ENCODE measurements at regions not wholly inside any gene's neighbourhood (a gene's known extent, or its start where the extent isn't known, plus 50 kb on each side); places are given as distances from the start of the nearest gene placed in this dataset.

DNA sequence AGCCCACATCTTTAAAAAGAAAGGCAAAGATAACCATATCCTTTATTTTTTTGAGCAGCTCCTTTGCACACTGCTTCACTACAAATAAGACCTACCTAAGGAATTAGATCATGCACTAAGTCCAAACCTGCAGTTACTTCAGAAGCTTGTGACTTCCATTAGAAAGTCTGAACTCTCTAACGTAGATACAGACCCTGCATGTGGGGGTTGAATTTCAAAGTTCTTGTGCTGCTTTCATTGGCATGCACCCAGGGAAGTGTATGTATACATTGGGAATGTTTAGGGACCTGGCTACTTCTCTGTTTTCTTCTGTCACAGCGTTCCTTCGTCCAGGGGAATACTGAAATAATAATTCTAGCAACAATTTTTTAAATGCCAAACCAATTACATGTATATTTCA lies 185.2 kb upstream of the IL12A start:
- Histone ChIP-seq H3K9ac (ENCODE audit: low read depth in 1 of 3, low read length in 3 of 3) (no peak overlapping the region), H3K27ac (ENCODE audit: low read depth, low read length) (no peak overlapping the region), H3K4me1 (ENCODE audit: control insufficient read depth in 3 of 3, insufficient read depth in 3 of 3, low read length in 3 of 3) (peaks cover 2 to 11% (median 3%) of the 10 kb centered on the region in 3 donors), H3K9me3 (ENCODE audit: control insufficient read depth in 3 of 3, low read length in 3 of 3) (no peaks in the 10 kb centered on the region), H3K27me3 (ENCODE audit: control insufficient read depth in 3 of 3, insufficient read depth in 3 of 3, low read length in 3 of 3) (no peaks in the 10 kb centered on the region), H3K36me3 (ENCODE audit: control insufficient read depth in 3 of 3, insufficient read depth in 3 of 3, low read length in 3 of 3) (no peaks in the 10 kb centered on the region), H3K4me3 (ENCODE audit: low read length in 3 of 3) (no peak overlapping the region)

DNA sequence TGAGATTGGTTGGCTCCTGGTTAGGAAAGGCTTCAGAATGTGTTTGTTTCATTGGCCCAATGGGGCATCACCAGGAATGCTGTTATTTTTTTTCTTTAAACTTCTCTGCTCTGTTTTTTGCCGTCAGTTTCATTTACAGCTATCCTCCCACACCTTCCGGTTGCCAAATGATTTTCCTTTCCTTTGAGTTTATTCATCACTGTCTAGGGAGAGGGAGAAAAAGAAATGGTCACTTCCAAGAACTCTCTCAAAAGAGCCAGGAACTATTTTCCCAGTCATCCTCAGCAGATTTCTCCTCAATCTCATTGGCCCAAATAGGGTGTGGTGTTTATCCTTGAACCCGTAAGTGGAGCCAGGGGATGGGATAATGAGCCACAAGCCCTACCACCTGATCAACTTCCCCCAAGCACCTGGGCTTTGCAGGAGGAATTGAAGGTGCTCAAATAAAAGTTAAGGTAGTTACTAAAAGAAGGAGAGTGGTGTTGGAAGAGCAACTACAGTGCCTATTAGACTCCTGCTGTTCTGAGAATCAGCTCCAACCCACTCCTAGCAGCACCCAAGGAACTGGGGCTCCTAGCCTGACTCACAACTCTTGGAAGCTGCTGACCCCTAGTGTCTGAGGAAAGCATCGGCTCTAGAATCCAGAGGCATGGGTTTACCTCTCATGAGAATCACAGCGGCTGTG lies 183.8 kb upstream of the IL12A start:
- Histone ChIP-seq H3K4me1 (ENCODE audit: control insufficient read depth in 3 of 3, insufficient read depth in 3 of 3, low read length in 3 of 3) (peaks cover 2 to 11% (median 3%) of the 10 kb centered on the region in 3 donors), H3K9ac (ENCODE audit: low read depth in 1 of 3, low read length in 3 of 3) (no peak overlapping the region), H3K9me3 (ENCODE audit: control insufficient read depth in 3 of 3, low read length in 3 of 3) (no peaks in the 10 kb centered on the region), H3K4me3 (ENCODE audit: low read length in 3 of 3) (no peak overlapping the region), H3K27me3 (ENCODE audit: control insufficient read depth in 3 of 3, insufficient read depth in 3 of 3, low read length in 3 of 3) (no peaks in the 10 kb centered on the region), H3K36me3 (ENCODE audit: control insufficient read depth in 3 of 3, insufficient read depth in 3 of 3, low read length in 3 of 3) (no peaks in the 10 kb centered on the region), H3K27ac (ENCODE audit: low read depth, low read length) (peak overlapping the region; percentile 27)

DNA sequence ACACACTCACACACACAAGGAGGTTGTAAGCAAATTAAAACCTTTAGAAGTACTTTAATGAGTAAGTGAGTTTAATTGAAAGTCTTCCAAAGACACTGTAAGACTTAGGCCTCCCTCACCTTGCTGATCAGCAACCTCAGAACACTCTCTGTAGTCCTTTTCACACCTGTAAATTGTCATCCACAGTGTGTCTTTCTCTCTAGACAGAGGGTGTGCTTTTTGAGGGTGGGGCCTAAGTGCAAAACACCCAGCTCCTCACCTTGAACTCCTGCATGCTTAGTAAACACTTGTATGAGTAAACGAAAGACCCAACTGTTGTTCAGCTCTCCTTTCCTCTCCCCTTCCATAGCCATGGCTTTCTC lies 183.2 kb upstream of the IL12A start:
- Histone ChIP-seq H3K9ac (ENCODE audit: low read depth in 1 of 3, low read length in 3 of 3) (no peak overlapping the region), H3K27ac (ENCODE audit: low read depth, low read length) (no peak overlapping the region), H3K4me3 (ENCODE audit: low read length in 3 of 3) (no peak overlapping the region), H3K4me1 (ENCODE audit: control insufficient read depth in 3 of 3, insufficient read depth in 3 of 3, low read length in 3 of 3) (peaks cover 2 to 11% (median 3%) of the 10 kb centered on the region in 3 donors), H3K9me3 (ENCODE audit: control insufficient read depth in 3 of 3, low read length in 3 of 3) (no peaks in the 10 kb centered on the region), H3K36me3 (ENCODE audit: control insufficient read depth in 3 of 3, insufficient read depth in 3 of 3, low read length in 3 of 3) (no peaks in the 10 kb centered on the region), H3K27me3 (ENCODE audit: control insufficient read depth in 3 of 3, insufficient read depth in 3 of 3, low read length in 3 of 3) (no peaks in the 10 kb centered on the region)

DNA sequence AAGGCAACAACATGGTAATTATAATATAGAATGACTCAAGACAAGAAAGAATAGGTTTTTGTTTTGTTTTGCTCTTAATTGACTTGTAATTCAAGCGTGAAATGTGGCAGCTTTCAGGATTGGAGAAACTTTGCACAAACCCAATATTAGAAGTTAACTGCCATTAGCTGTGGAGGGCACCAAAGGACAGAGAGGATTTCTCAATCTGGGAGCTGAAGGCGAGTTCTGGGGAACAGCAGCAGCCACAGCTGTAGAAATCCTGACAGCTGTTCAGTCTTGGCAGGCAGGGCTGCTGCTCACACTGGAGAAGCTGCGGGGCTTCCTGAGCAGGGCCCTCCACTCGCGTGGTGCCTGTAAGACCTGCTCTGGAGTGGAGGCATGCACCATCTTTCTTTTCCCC lies 182.2 kb upstream of the IL12A start:
- Histone ChIP-seq H3K9me3 (ENCODE audit: control insufficient read depth in 3 of 3, low read length in 3 of 3) (no peaks in the 10 kb centered on the region), H3K27me3 (ENCODE audit: control insufficient read depth in 3 of 3, insufficient read depth in 3 of 3, low read length in 3 of 3) (no peaks in the 10 kb centered on the region), H3K36me3 (ENCODE audit: control insufficient read depth in 3 of 3, insufficient read depth in 3 of 3, low read length in 3 of 3) (no peaks in the 10 kb centered on the region), H3K4me3 (ENCODE audit: low read length in 3 of 3) (no peak overlapping the region), H3K9ac (ENCODE audit: low read depth in 1 of 3, low read length in 3 of 3) (no peak overlapping the region), H3K27ac (ENCODE audit: low read depth, low read length) (no peak overlapping the region), H3K4me1 (ENCODE audit: control insufficient read depth in 3 of 3, insufficient read depth in 3 of 3, low read length in 3 of 3) (peaks cover 2 to 11% (median 3%) of the 10 kb centered on the region in 3 donors)

DNA sequence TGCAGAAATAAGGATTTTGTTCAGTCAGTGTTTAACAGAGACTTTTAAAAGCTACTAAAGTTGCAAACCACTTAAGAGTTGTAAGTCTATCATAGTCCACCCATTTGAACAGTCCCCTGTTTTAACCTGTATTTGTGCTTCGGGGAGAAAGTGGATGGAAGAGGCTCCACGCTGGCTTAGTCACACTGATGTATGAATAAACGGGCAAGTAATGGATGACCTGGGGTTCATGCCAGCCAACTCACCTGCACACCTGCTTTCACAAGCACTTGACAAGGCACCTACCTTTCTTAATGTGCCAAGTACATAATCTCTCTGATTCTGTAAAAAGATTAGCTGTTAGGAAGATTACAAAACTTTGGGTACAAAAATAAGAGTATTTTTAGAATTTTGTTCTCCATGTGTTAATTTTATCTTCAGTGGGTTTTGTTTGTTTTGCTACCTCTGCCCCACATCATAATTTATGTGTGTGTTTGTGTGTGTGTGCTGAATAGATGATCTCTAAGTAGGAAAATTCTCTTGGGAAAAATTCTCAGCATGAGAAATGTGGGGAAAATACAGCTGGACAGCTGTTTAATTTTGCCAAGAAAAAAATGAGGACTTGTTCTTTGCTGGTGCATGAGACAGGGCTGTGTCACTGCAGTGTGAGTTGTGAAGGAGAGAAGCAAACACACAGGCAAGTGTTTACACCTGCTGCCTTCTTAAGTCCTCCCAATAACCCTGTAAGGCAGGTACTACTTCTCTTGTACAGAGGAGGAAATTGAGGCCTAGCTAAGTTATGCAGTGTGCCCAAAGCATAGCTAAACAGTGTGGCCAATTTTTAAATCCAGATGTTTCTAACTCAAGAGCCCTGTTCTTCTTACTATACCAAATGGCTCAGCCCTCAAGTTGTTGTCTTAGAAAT lies 181.2 kb upstream of the IL12A start:
- no peak overlapping the region for H3K4me3 ChIP-seq (ENCODE audit: low read length in 3 of 3)
- no peaks in the 10 kb centered on the region for H3K36me3 ChIP-seq (ENCODE audit: control insufficient read depth in 3 of 3, insufficient read depth in 3 of 3, low read length in 3 of 3)
- no peak overlapping the region for H3K9ac ChIP-seq (ENCODE audit: low read depth in 1 of 3, low read length in 3 of 3)
- no peaks in the 10 kb centered on the region for H3K27me3 ChIP-seq (ENCODE audit: control insufficient read depth in 3 of 3, insufficient read depth in 3 of 3, low read length in 3 of 3)
- peaks cover 2 to 11% (median 3%) of the 10 kb centered on the region in 3 donors for H3K4me1 ChIP-seq (ENCODE audit: control insufficient read depth in 3 of 3, insufficient read depth in 3 of 3, low read length in 3 of 3)
- no peaks in the 10 kb centered on the region for H3K9me3 ChIP-seq (ENCODE audit: control insufficient read depth in 3 of 3, low read length in 3 of 3)
- H3K27ac ChIP-seq (ENCODE audit: low read depth, low read length) = no peak overlapping the region

DNA sequence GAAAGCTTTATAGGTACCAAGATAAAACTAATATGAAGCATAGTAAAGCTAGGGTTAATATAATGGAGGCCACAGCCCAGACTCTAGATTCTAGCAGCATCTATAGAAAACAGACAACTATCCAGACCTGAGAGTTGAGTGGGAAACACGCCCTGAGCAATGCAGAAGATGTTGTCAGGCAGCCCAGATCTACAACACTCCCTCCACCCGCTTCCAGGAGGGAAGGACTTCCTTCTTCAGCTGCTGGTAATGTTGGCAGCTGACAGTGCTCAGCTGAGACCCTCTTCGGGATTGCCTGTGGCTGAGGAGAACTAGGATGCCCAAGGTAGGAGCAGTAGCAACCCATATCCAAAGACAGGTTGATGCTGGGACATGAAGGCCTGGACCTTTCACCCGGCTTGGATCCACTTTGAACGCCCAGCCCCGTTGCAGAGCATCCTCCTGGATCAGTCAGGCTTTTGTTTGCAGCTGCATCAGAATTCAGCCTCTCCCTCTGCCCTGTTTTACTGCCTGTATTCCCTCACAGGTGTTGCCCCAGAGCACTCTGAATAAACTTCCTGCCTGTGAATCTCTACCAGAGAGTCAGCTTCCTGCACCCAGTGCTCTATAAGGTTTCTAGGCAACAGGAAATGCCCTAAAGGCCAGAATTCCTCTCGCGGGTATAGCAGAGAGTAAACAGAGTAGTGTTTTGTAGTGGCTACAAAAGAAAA lies 174.7 kb upstream of the IL12A start:
- H3K4me1 ChIP-seq (ENCODE audit: control insufficient read depth in 3 of 3, insufficient read depth in 3 of 3, low read length in 3 of 3) = peaks cover 0 to 6% (median 5%) of the 10 kb centered on the region in 3 donors
- H3K27ac ChIP-seq (ENCODE audit: low read depth, low read length) = no peak overlapping the region
- no peaks in the 10 kb centered on the region for H3K36me3 ChIP-seq (ENCODE audit: control insufficient read depth in 3 of 3, insufficient read depth in 3 of 3, low read length in 3 of 3)

DNA sequence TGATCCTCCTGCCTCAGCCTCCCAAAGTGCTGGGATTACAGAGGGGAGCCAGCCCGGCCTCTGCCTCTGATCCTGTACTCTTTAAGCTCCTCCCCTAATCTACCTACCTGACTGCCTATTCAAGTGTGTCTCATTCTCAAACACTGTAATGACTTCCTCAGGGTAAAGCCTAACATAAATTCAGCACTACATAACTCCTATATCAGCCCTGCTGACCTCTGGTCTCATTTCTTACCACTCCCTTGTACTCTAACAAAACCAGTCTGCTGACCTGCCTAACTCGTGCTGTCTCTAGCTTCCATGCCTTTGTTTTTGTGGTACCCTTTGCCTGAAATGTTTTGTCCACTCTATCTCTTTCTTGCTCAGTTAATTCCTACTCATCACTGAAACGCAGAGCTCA lies 172.1 kb upstream of the IL12A start:
- no peaks in the 10 kb centered on the region for H3K36me3 ChIP-seq (ENCODE audit: control insufficient read depth in 3 of 3, insufficient read depth in 3 of 3, low read length in 3 of 3)
- H3K27me3 ChIP-seq (ENCODE audit: control insufficient read depth in 3 of 3, insufficient read depth in 3 of 3, low read length in 3 of 3) = no peaks in the 10 kb centered on the region
- H3K4me1 ChIP-seq (ENCODE audit: control insufficient read depth in 3 of 3, insufficient read depth in 3 of 3, low read length in 3 of 3) = peaks cover 0 to 6% (median 5%) of the 10 kb centered on the region in 3 donors
- H3K9ac ChIP-seq (ENCODE audit: low read depth in 1 of 3, low read length in 3 of 3) = no peak overlapping the region
- no peaks in the 10 kb centered on the region for H3K9me3 ChIP-seq (ENCODE audit: control insufficient read depth in 3 of 3, low read length in 3 of 3)
- H3K4me3 ChIP-seq (ENCODE audit: low read length in 3 of 3) = no peak overlapping the region
- H3K27ac ChIP-seq (ENCODE audit: low read depth, low read length) = no peak overlapping the region

More for the DNA sequence above, 174.7 kb upstream of the IL12A start:
- no peak overlapping the region for H3K4me3 ChIP-seq (ENCODE audit: low read length in 3 of 3)
- H3K9me3 ChIP-seq (ENCODE audit: control insufficient read depth in 3 of 3, low read length in 3 of 3) = no peaks in the 10 kb centered on the region
- no peak overlapping the region for H3K9ac ChIP-seq (ENCODE audit: low read depth in 1 of 3, low read length in 3 of 3)
- no peaks in the 10 kb centered on the region for H3K27me3 ChIP-seq (ENCODE audit: control insufficient read depth in 3 of 3, insufficient read depth in 3 of 3, low read length in 3 of 3)

DNA sequence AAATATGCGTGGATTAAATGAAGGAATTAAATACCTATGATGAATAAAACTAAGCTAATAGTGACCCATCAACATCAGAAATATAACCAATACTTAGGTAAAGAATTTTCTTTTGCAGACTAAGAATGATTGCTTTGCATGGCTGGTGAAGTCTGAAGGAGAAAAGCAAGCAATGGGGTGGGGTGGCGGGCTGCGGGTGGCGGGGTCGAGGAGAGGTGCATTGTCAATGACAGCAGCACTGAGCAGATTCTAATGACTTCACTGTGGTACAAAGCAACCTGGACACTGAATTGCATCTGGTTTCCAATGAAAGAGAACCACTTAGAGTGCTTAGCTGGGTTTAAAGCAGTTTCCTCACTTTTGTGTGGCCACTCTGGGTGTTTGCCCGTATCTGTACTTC lies 171.5 kb upstream of the IL12A start:
- Histone ChIP-seq H3K27me3 (ENCODE audit: control insufficient read depth in 3 of 3, insufficient read depth in 3 of 3, low read length in 3 of 3) (no peaks in the 10 kb centered on the region), H3K4me3 (ENCODE audit: low read length in 3 of 3) (no peak overlapping the region), H3K4me1 (ENCODE audit: control insufficient read depth in 3 of 3, insufficient read depth in 3 of 3, low read length in 3 of 3) (peaks cover 0 to 6% (median 5%) of the 10 kb centered on the region in 3 donors), H3K27ac (ENCODE audit: low read depth, low read length) (no peak overlapping the region), H3K9ac (ENCODE audit: low read depth in 1 of 3, low read length in 3 of 3) (no peak overlapping the region), H3K9me3 (ENCODE audit: control insufficient read depth in 3 of 3, low read length in 3 of 3) (no peaks in the 10 kb centered on the region), H3K36me3 (ENCODE audit: control insufficient read depth in 3 of 3, insufficient read depth in 3 of 3, low read length in 3 of 3) (no peaks in the 10 kb centered on the region)

DNA sequence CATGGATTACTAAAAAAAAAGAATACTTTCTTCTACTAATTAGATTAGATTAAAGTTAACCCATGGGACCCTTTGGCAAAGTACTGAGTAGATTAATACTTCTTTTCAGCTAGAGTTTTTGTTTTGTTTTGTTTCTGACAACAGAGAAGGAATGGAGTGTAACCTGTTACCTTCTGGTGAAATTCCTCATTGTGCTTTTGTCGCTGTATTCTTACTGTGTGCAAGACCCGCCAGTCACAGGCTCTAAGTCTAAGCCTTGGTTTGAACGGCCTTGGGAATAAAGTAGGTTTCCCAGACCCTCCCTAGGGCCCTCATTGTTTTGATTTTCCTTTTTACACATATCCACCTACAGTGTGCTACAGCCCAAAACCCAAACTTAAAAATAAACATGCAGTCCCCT lies 171.1 kb upstream of the IL12A start:
- Histone ChIP-seq H3K4me3 (ENCODE audit: low read length in 3 of 3) (no peak overlapping the region), H3K9me3 (ENCODE audit: control insufficient read depth in 3 of 3, low read length in 3 of 3) (no peaks in the 10 kb centered on the region), H3K36me3 (ENCODE audit: control insufficient read depth in 3 of 3, insufficient read depth in 3 of 3, low read length in 3 of 3) (no peaks in the 10 kb centered on the region), H3K27me3 (ENCODE audit: control insufficient read depth in 3 of 3, insufficient read depth in 3 of 3, low read length in 3 of 3) (no peaks in the 10 kb centered on the region), H3K27ac (ENCODE audit: low read depth, low read length) (no peak overlapping the region), H3K4me1 (ENCODE audit: control insufficient read depth in 3 of 3, insufficient read depth in 3 of 3, low read length in 3 of 3) (peaks cover 0 to 6% (median 5%) of the 10 kb centered on the region in 3 donors), H3K9ac (ENCODE audit: low read depth in 1 of 3, low read length in 3 of 3) (no peak overlapping the region)

DNA sequence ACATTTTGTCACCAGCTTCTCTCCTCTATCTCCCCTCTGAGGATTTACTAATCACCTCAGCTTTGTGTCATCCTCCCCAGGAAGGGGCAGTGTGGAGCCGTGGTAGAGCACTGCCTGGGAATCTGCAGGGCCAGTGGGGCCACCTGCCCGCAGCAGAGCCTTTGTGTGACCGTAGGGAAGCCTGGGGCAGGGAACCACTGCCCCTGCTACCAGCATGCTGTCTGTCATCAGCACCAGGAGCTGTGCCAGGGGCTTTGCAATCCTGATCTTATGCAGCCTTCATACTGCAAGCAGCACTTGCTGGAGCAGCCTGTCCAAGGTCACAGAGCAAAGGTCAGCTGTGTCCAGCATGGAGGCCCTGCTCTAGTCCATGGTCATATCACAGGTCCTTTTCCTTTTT lies 170.2 kb upstream of the IL12A start:
- peaks cover 0 to 6% (median 5%) of the 10 kb centered on the region in 3 donors for H3K4me1 ChIP-seq (ENCODE audit: control insufficient read depth in 3 of 3, insufficient read depth in 3 of 3, low read length in 3 of 3)
- H3K36me3 ChIP-seq (ENCODE audit: control insufficient read depth in 3 of 3, insufficient read depth in 3 of 3, low read length in 3 of 3) = no peaks in the 10 kb centered on the region
- no peaks in the 10 kb centered on the region for H3K9me3 ChIP-seq (ENCODE audit: control insufficient read depth in 3 of 3, low read length in 3 of 3)
- H3K9ac ChIP-seq (ENCODE audit: low read depth in 1 of 3, low read length in 3 of 3) = no peak overlapping the region
- H3K4me3 ChIP-seq (ENCODE audit: low read length in 3 of 3) = no peak overlapping the region
- H3K27ac ChIP-seq (ENCODE audit: low read depth, low read length) = no peak overlapping the region
- no peaks in the 10 kb centered on the region for H3K27me3 ChIP-seq (ENCODE audit: control insufficient read depth in 3 of 3, insufficient read depth in 3 of 3, low read length in 3 of 3)
